OCI-LY7 (cell line): ENCODE measurements at regions not wholly inside any gene's neighbourhood (a gene's known extent, or its start where the extent isn't known, plus 50 kb on each side); places are given as distances from the start of the nearest gene placed in this dataset.

Source experiments
- CTCF ChIP-seq: fragments of 200-600 bp; sonication (generic); conservative IDR thresholded peaks from 2 replicates; pipeline ENCODE4 v1.5.1; 2014; ENCODE audit warnings: mild to moderate bottlenecking, antibody characterized with exemption, low read length, moderate library complexity, mixed read lengths
- EZH2phosphoT487 ChIP-seq: fragments of 200-600 bp; sonication (generic); IDR thresholded peaks from 2 replicates; pipeline ENCODE4 v1.6.1; 2018; ENCODE audit warnings: low read depth, borderline replicate concordance, mild to moderate bottlenecking, mixed run types, antibody characterized with exemption, low read length, moderate library complexity, mixed read lengths

- TF ChIP-seq CTCF (no peak), EZH2phosphoT487 (no peak)
Measured at GRCh38 chr10:65708057-65708456, 1217.8 kb upstream of the LRRTM3 start.
